Nephron (organoid): ENCODE measurements at regions not wholly inside any gene's neighbourhood (a gene's known extent, or its start where the extent isn't known, plus 50 kb on each side); places are given as distances from the start of the nearest gene placed in this dataset.

Source experiments
- H3K27ac Mint-ChIP-seq, 3 experiments: 2 replicates each; pipeline ENCODE4 v1.8.0; 2020; ENCODE audit warnings: mixed read lengths in 3 of 3, mild to moderate bottlenecking in 2 of 3, moderate library complexity in 1 of 3
- H3K27me3 Mint-ChIP-seq: 2 replicates; pipeline ENCODE4 v1.8.0; 2021; ENCODE audit warnings: low read depth, mild to moderate bottlenecking, moderate library complexity, mixed read lengths
- H3K36me3 Mint-ChIP-seq: 2 replicates; pipeline ENCODE4 v1.8.0; 2020; ENCODE audit warnings: low read depth, mixed read lengths
- H3K4me1 Mint-ChIP-seq: 2 replicates; pipeline ENCODE4 v1.8.0; 2020; ENCODE audit warnings: mixed read lengths
- H3K4me3 Mint-ChIP-seq, 3 experiments: 2 replicates each; pipeline ENCODE4 v1.8.0; 2020; ENCODE audit warnings: mild to moderate bottlenecking in 3 of 3, mixed read lengths in 3 of 3, moderate library complexity in 2 of 3
- H3K9me3 Mint-ChIP-seq: 2 replicates; pipeline ENCODE4 v1.8.0; 2020; ENCODE audit warnings: mixed read lengths
- TF ChIP-seq, protein P1 (sequence below), 3 experiments: fragments of 200-600 bp; sonication (generic); IDR thresholded peaks; one replicate each; pipeline ENCODE4 v1.5.0; 2021; ENCODE audit warnings: antibody characterized with exemption in 3 of 3; ENCODE audit not compliant: unreplicated experiment in 3 of 3

DNA sequence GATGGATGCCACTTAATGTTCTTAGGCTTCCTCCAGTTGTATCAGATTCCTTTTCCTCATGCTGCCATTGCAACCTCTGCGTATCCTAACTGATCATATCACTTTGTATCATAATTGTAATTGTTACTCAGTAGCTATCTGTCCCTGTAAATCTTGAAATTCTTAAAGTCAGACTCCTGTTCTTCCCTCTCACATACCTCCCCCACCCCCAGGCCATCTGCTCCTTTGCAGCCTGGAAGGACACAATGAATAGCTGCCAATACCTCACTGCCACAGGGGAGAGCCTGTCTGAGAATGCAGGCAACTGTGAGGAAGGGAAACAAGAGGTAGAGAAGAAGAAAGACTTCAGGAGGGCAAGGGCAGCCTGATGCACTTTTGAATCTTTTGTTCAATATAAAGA lies 228.5 kb downstream of the ENC1 start:
- Mint-ChIP-seq H3K27me3 (no peaks in the 10 kb centered on the region), H3K4me1 (peaks cover 54% of the 10 kb centered on the region)
- TF ChIP-seq, protein P1, sequence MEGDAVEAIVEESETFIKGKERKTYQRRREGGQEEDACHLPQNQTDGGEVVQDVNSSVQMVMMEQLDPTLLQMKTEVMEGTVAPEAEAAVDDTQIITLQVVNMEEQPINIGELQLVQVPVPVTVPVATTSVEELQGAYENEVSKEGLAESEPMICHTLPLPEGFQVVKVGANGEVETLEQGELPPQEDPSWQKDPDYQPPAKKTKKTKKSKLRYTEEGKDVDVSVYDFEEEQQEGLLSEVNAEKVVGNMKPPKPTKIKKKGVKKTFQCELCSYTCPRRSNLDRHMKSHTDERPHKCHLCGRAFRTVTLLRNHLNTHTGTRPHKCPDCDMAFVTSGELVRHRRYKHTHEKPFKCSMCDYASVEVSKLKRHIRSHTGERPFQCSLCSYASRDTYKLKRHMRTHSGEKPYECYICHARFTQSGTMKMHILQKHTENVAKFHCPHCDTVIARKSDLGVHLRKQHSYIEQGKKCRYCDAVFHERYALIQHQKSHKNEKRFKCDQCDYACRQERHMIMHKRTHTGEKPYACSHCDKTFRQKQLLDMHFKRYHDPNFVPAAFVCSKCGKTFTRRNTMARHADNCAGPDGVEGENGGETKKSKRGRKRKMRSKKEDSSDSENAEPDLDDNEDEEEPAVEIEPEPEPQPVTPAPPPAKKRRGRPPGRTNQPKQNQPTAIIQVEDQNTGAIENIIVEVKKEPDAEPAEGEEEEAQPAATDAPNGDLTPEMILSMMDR (IDR thresholded peaks at IDR 0.05; ENCODE audit: unreplicated experiment in 3 of 3), result no peak

DNA sequence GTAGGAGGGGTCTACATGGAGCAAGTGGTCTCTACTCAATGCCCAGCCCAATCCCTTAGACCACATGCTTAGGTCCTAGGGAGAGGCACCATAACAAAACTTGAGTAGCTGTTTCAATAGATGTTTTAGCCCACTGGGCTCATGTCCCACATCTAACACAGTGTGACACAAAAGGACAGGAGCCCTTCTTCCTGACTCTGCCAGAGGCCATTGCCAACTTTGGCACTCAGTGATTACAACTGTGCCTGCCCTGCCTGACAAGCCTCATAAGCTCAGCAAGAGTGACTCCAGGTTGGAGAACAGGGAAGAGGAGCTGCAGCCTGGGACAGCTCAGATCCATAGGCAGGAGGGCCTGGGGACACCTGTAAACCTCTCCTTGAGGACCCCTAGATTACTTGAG lies 230.8 kb downstream of the ENC1 start:
- Mint-ChIP-seq H3K27me3 (no peaks in the 10 kb centered on the region), H3K4me1 (peaks cover 55% of the 10 kb centered on the region), H3K36me3 (no peaks in the 10 kb centered on the region), H3K27ac (no peak overlapping the region), H3K4me3 (no peak overlapping the region), H3K9me3 (no peaks in the 10 kb centered on the region)
- TF ChIP-seq, protein P1 (IDR thresholded peaks at IDR 0.05; ENCODE audit: unreplicated experiment in 3 of 3), result no peak

More for the DNA sequence above, 228.5 kb downstream of the ENC1 start:
- no peak overlapping the region for H3K4me3 Mint-ChIP-seq
- H3K36me3 Mint-ChIP-seq, result no peaks in the 10 kb centered on the region
- H3K9me3 Mint-ChIP-seq, result no peaks in the 10 kb centered on the region
- peak overlapping the region in 2 of 3 experiments; percentile 1 to 16 for H3K27ac Mint-ChIP-seq

GRCh38 chr5:74409166-74409706 lies 231.3 kb downstream of the ENC1 start:
- Mint-ChIP-seq H3K27me3 (no peaks in the 10 kb centered on the region), H3K4me3 (no peak overlapping the region), H3K36me3 (no peaks in the 10 kb centered on the region), H3K9me3 (no peaks in the 10 kb centered on the region), H3K27ac (peak overlapping the region in 1 of 3 experiments; percentile 60), H3K4me1 (peaks cover 60% of the 10 kb centered on the region)
- TF ChIP-seq, protein P1 (IDR thresholded peaks at IDR 0.05; ENCODE audit: unreplicated experiment in 3 of 3), result no peak

GRCh38 chr5:74408150-74409043 lies 232.1 kb downstream of the ENC1 start:
- peaks cover 59% of the 10 kb centered on the region for H3K4me1 Mint-ChIP-seq
- peak overlapping the region in 2 of 3 experiments; percentile 60 to 83 for H3K27ac Mint-ChIP-seq
- no peak overlapping the region for H3K4me3 Mint-ChIP-seq
- H3K27me3 Mint-ChIP-seq, result no peaks in the 10 kb centered on the region
- TF ChIP-seq, protein P1 (IDR thresholded peaks at IDR 0.05; ENCODE audit: unreplicated experiment in 3 of 3), result no peak
- no peaks in the 10 kb centered on the region for H3K36me3 Mint-ChIP-seq
- H3K9me3 Mint-ChIP-seq, result no peaks in the 10 kb centered on the region

DNA sequence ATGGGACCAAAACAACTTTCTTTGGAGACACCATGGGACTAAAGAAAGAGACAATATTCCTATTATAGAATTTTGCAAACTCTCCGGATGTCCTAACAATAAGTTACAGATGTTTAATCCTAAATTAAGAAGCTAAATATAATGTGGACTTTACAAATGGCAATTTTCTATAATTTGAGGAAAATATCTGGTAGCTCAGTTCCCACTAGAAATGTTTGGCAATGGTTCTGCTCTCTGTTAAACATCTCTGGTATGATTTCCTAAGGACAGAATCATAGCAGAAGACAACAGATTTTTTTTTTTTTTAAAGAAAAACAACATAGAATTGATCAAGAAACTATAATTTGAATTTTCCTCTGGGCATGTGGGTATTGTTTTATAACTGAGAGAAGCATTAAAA lies 232.8 kb downstream of the ENC1 start:
- H3K4me3 Mint-ChIP-seq, result no peak overlapping the region
- H3K36me3 Mint-ChIP-seq, result no peaks in the 10 kb centered on the region
- no peaks in the 10 kb centered on the region for H3K9me3 Mint-ChIP-seq
- no peaks in the 10 kb centered on the region for H3K27me3 Mint-ChIP-seq
- TF ChIP-seq, protein P1 (IDR thresholded peaks at IDR 0.05; ENCODE audit: unreplicated experiment in 3 of 3), result no peak
- H3K27ac Mint-ChIP-seq, result peak overlapping the region in 1 of 3 experiments; percentile 60
- peaks cover 58% of the 10 kb centered on the region for H3K4me1 Mint-ChIP-seq
